HL-60 (cell line): ENCODE measurements at regions not wholly inside any gene's neighbourhood (a gene's known extent, or its start where the extent isn't known, plus 50 kb on each side); places are given as distances from the start of the nearest gene placed in this dataset.

Experiments
- DNase-seq, 2 experiments: peaks; one replicate each; pipeline ENCODE4 v3.0.0-alpha.2; 2010 to 2020; ENCODE audit warnings: low read depth in 1 of 2, low spot score in 1 of 2
- H3K27ac ChIP-seq: fragments of 250-450 bp; sonication (Bioruptor Pico); replicated peaks from 2 replicates; pipeline ENCODE4 v1.5.1; 2020; ENCODE audit warnings: mild to moderate bottlenecking, moderate library complexity
- H3K27me3 ChIP-seq: fragments of 250-450 bp; sonication (Bioruptor Pico); 2 replicates; pipeline ENCODE4 v1.5.1; 2021; ENCODE audit warnings: mild to moderate bottlenecking, moderate library complexity; ENCODE audit not compliant: insufficient read depth, poor library complexity, severe bottlenecking
- H3K4me3 ChIP-seq: replicated peaks from 2 replicates; pipeline ENCODE4 v1.5.1; 2011; ENCODE audit warnings: mild to moderate bottlenecking, control low read depth, low read length; ENCODE audit not compliant: insufficient read depth
- CTCF ChIP-seq: IDR thresholded peaks from one replicate; pipeline ENCODE4 v1.5.1; 2011; ENCODE audit warnings: low read length, control low read depth, inconsistent platforms; ENCODE audit not compliant: insufficient read depth
- GABPA ChIP-seq: IDR thresholded peaks from 2 replicates; pipeline ENCODE4 v1.6.1; 2012; ENCODE audit warnings: low read depth
- POLR2AphosphoS5 ChIP-seq: IDR thresholded peaks from 2 replicates; pipeline ENCODE4 v1.6.1; 2012; ENCODE audit warnings: low read depth
- REST ChIP-seq: IDR thresholded peaks from 2 replicates; pipeline ENCODE4 v1.6.1; 2012; ENCODE audit warnings: low read depth; ENCODE audit not compliant: insufficient replicate concordance
- SPI1 ChIP-seq: IDR thresholded peaks from 2 replicates; pipeline ENCODE4 v1.6.1; 2012; ENCODE audit warnings: low read depth, mild to moderate bottlenecking, borderline replicate concordance

GRCh38 chr3:30988769-30989168 is 94.3 kb upstream of the GADL1 start:
- DNase-seq = no peak
- TF ChIP-seq GABPA (no peak), SPI1 (no peak), REST (no peak), POLR2AphosphoS5 (no peak), CTCF (no peak)
- H3K27ac ChIP-seq = no peak overlapping the region
- no peak overlapping the region for H3K4me3 ChIP-seq
- peaks cover 3% of the 10 kb centered on the region for H3K27me3 ChIP-seq

GRCh38 chr3:30989276-30990030 is 95.0 kb upstream of the GADL1 start:
- peaks cover 3% of the 10 kb centered on the region for H3K27me3 ChIP-seq
- no peak for TF ChIP-seq SPI1
- TF ChIP-seq GABPA = no peak
- TF ChIP-seq POLR2AphosphoS5 = no peak
- no peak for DNase-seq
- no peak overlapping the region for H3K27ac ChIP-seq
- no peak overlapping the region for H3K4me3 ChIP-seq

- no peak for DNase-seq
- no peak for TF ChIP-seq GABPA
- Histone ChIP-seq H3K27ac (no peak overlapping the region), H3K27me3 (no peaks in the 10 kb centered on the region), H3K4me3 (no peak overlapping the region)
Measured at GRCh38 chr3:30996467-30996866, 102.0 kb upstream of the GADL1 start.

GRCh38 chr3:31002730-31003129 is 108.3 kb upstream of the GADL1 start:
- Histone ChIP-seq H3K27me3 (no peaks in the 10 kb centered on the region), H3K4me3 (no peak overlapping the region), H3K27ac (no peak overlapping the region)
- TF ChIP-seq POLR2AphosphoS5 (no peak), SPI1 (no peak), REST (no peak), GABPA (no peak), CTCF (no peak)
- DNase-seq = no peak
